ENCODE measurements at regions not wholly inside any gene's neighbourhood (a gene's known extent, or its start where the extent isn't known, plus 50 kb on each side); places are given as distances from the start of the nearest gene placed in this dataset.

DNA sequence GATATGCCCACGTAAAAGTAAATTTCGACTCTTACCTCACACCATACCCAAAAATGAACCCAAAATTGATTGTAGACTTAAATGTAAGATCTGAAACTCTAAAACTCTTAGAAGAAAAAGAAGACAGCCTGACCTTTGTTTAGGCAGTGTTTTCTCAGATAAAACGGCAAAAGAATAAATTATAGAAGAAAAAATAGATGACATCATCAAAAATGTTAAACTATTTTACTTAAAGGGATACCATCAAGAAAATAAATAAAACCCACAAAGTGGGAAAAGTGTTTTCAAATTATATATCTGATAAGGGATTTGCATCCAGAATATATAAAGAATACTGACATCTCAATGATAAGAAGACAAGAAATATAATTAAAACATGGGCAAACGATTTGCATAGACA, 862.7 kb downstream of the DTWD2 start:
- TF ChIP-seq, protein P1, sequence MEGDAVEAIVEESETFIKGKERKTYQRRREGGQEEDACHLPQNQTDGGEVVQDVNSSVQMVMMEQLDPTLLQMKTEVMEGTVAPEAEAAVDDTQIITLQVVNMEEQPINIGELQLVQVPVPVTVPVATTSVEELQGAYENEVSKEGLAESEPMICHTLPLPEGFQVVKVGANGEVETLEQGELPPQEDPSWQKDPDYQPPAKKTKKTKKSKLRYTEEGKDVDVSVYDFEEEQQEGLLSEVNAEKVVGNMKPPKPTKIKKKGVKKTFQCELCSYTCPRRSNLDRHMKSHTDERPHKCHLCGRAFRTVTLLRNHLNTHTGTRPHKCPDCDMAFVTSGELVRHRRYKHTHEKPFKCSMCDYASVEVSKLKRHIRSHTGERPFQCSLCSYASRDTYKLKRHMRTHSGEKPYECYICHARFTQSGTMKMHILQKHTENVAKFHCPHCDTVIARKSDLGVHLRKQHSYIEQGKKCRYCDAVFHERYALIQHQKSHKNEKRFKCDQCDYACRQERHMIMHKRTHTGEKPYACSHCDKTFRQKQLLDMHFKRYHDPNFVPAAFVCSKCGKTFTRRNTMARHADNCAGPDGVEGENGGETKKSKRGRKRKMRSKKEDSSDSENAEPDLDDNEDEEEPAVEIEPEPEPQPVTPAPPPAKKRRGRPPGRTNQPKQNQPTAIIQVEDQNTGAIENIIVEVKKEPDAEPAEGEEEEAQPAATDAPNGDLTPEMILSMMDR (IDR thresholded peaks at IDR 0.05), result no peak
- TF ChIP-seq POLR2A (IDR thresholded peaks at IDR 0.05), result no peak

Data from Peyer's patch (tissue), 4 donors.